K562 (cell line): ENCODE measurements at regions not wholly inside any gene's neighbourhood (a gene's known extent, or its start where the extent isn't known, plus 50 kb on each side); places are given as distances from the start of the nearest gene placed in this dataset.

ENCODE experiments used
- ATAC-seq: fragments of 200-7000 bp; cut with Tn5 transposase; 3 replicates; pipeline ENCODE4 v1.9.1; 2020; ENCODE audit warnings: moderate library complexity
- BruUV-seq: library from RNA; stranded (reverse); fragments of 400-500 nt; replicated peaks from 2 replicates; lab custom pipeline; 2021; lab: Mats Ljungman, UMichigan
- CTCF ChIA-PET: fragments of 300-600 bp; formaldehyde crosslinking; extraction: SDS; loops from one replicate; lab custom pipeline; 2021; ENCODE audit warnings: low intra/inter-chr PET ratio; lab: Yijun Ruan, JAX
- POLR2A ChIA-PET: fragments of 300-600, 350-650 bp; sonication (Branson Sonifier 250); formaldehyde crosslinking; extraction: SDS; loops from one replicate; lab custom pipeline; 2021; ENCODE audit warnings: antibody characterized with exemption, inconsistent platforms; lab: Yijun Ruan, JAX
- DNase-seq, 4 experiments: peaks; one replicate each; pipeline versions ENCODE4 v3.0.0 to v3.0.0-alpha.2; 2011 to 2018; ENCODE audit warnings: low spot score in 3 of 4, mixed read lengths in 3 of 4; ENCODE audit errors: extremely low read depth in 1 of 4
- FAIRE-seq: peaks from 2 replicates; lab custom pipeline; 2011; peaks lifted over from hg19 to GRCh38; lab: Jason Lieb, UNC
- H2AFZ ChIP-seq: 2 replicates; pipeline ENCODE4 v1.6.0; 2011; ENCODE audit warnings: low read depth, low read length, control low read depth, inconsistent platforms
- H3K27ac ChIP-seq: fragments of 200-600 bp; 3 replicates; pipeline ENCODE4 v1.8.0; 2011; ENCODE audit warnings: low read depth, mild to moderate bottlenecking, control low read depth, inconsistent platforms, low read length, moderate library complexity, mixed read lengths; ENCODE audit errors: extremely low read depth
- H3K27me3 ChIP-seq, 2 experiments: fragments of 300-600 bp in 1 of 2; 2 replicates in 1 of 2; 3 replicates in 1 of 2; pipeline versions ENCODE4 v1.6.0 to v1.8.0; 2011; ENCODE audit warnings: inconsistent platforms in 2 of 2, low read length in 2 of 2, mild to moderate bottlenecking in 1 of 2, mixed read lengths in 1 of 2, moderate library complexity in 1 of 2; ENCODE audit not compliant: control insufficient read depth in 2 of 2, insufficient read depth in 2 of 2
- H3K36me3 ChIP-seq: fragments of 300-600 bp; 3 replicates; pipeline ENCODE4 v1.8.0; 2011; ENCODE audit warnings: mild to moderate bottlenecking, low read length, inconsistent platforms; ENCODE audit not compliant: control insufficient read depth, insufficient read depth
- H3K4me1 ChIP-seq, 2 experiments: fragments of 200-600 bp in 1 of 2; replicated peaks in 1 of 2; 2 replicates in 1 of 2; 3 replicates in 1 of 2; pipeline versions ENCODE4 v1.5.1 to v1.8.0; 2011; ENCODE audit warnings: inconsistent platforms in 2 of 2, low read length in 2 of 2, mild to moderate bottlenecking in 1 of 2, mixed read lengths in 1 of 2, moderate library complexity in 1 of 2; ENCODE audit not compliant: control insufficient read depth in 2 of 2, insufficient read depth in 2 of 2
- H3K4me2 ChIP-seq: 2 replicates; pipeline ENCODE4 v1.6.1; 2011; ENCODE audit warnings: low read length, control low read depth, inconsistent platforms, mixed read lengths; ENCODE audit not compliant: insufficient read depth
- H3K4me3 ChIP-seq: fragments of 200-600 bp; sonication (generic), shearing (Covaris generic); 2 replicates; pipeline ENCODE4 v1.5.1; 2016; ENCODE audit warnings: control low read depth, inconsistent platforms
- H3K79me2 ChIP-seq: fragments of 200-600 bp; 3 replicates; pipeline ENCODE4 v1.8.0; 2011; ENCODE audit warnings: low read length, inconsistent platforms; ENCODE audit not compliant: control insufficient read depth, insufficient read depth
- H3K9ac ChIP-seq, 2 experiments: 2 replicates each; pipeline versions ENCODE4 v1.6.0 to v1.6.1; 2011; ENCODE audit warnings: low read depth in 2 of 2, low read length in 2 of 2, control low read depth in 1 of 2, inconsistent platforms in 1 of 2, mild to moderate bottlenecking in 1 of 2, mixed read lengths in 1 of 2; ENCODE audit not compliant: insufficient read depth in 1 of 2
- H3K9me1 ChIP-seq: one replicate; pipeline ENCODE4 v1.6.0; 2011; ENCODE audit warnings: inconsistent platforms, mild to moderate bottlenecking, low read length, moderate library complexity; ENCODE audit not compliant: control insufficient read depth, insufficient read depth
- H3K9me3 ChIP-seq: replicated peaks from 2 replicates; pipeline ENCODE4 v1.5.1; 2011; ENCODE audit warnings: low read depth, low read length, inconsistent platforms; ENCODE audit not compliant: control insufficient read depth, insufficient read depth
- H4K20me1 ChIP-seq: replicated peaks from 2 replicates; pipeline ENCODE4 v1.6.1; 2011; ENCODE audit warnings: low read length, inconsistent platforms, mixed read lengths; ENCODE audit not compliant: control insufficient read depth, insufficient read depth
- HMGN3 ChIP-seq: IDR thresholded peaks from 2 replicates; pipeline ENCODE4 v1.6.1; 2011; ENCODE audit warnings: borderline replicate concordance, low read depth, mild to moderate bottlenecking, mixed read lengths, low read length; ENCODE audit not compliant: insufficient read length; ENCODE audit errors: extremely low read depth
- NFYB ChIP-seq: IDR thresholded peaks from 2 replicates; pipeline ENCODE4 v1.6.1; 2011; ENCODE audit warnings: mild to moderate bottlenecking, moderate library complexity; ENCODE audit not compliant: insufficient read length; ENCODE audit errors: extremely low read depth
- PRMT5 ChIP-seq: sonication (generic); formaldehyde crosslinking; IDR thresholded peaks from 2 replicates; pipeline ENCODE4 v1.5.0; 2020; ENCODE audit warnings: missing genetic modification reagents
- REST ChIP-seq, 2 experiments: fragments of 450-650 bp; formaldehyde crosslinking in 1 of 2; IDR thresholded peaks; 2 replicates each; pipeline versions ENCODE4 v1.4.0 to v1.6.1; 2014 to 2020; ENCODE audit warnings: mild to moderate bottlenecking in 2 of 2, borderline replicate concordance in 1 of 2, low read depth in 1 of 2
- TAL1 ChIP-seq: fragments of 450-650 bp; IDR thresholded peaks from 2 replicates; pipeline ENCODE4 v1.6.1; 2016; ENCODE audit warnings: mild to moderate bottlenecking
- TOE1 ChIP-seq, 2 experiments: fragments of 450-650 bp in 1 of 2; sonication (generic) in 1 of 2; formaldehyde crosslinking in 1 of 2; IDR thresholded peaks; 2 replicates each; pipeline versions ENCODE4 v1.7.1 to v1.8.0; 2016 to 2022; ENCODE audit warnings: borderline replicate concordance in 2 of 2, mild to moderate bottlenecking in 2 of 2, antibody characterized with exemption in 1 of 2, inconsistent platforms in 1 of 2, low read depth in 1 of 2, missing genetic modification reagents in 1 of 2, moderate library complexity in 1 of 2
- TRIM24 ChIP-seq, 2 experiments: fragments of 450-650 bp; IDR thresholded peaks; 2 replicates each; pipeline ENCODE4 v1.6.1; 2016
- XRCC4 ChIP-seq: IDR thresholded peaks from one replicate; pipeline ENCODE4 v1.6.1; 2011; ENCODE audit not compliant: insufficient read depth, insufficient read length; ENCODE audit errors: extremely low read depth
- ZBTB1 ChIP-seq: sonication (generic); formaldehyde crosslinking; IDR thresholded peaks from 2 replicates; pipeline ENCODE4 v1.8.1; 2023; ENCODE audit warnings: missing genetic modification reagents, low read depth, mild to moderate bottlenecking, borderline replicate concordance
- ZFPM2 ChIP-seq: fragments of 250-450 bp; sonication (Bioruptor Pico); IDR thresholded peaks from 2 replicates; pipeline ENCODE4 v1.5.1; 2022; ENCODE audit warnings: mild to moderate bottlenecking
- ZNF584 ChIP-seq: fragments of 200-800 bp; sonication (Bioruptor generic); IDR thresholded peaks from 2 replicates; pipeline ENCODE4 v1.6.1; 2016; ENCODE audit warnings: low read depth, mild to moderate bottlenecking, missing genetic modification characterization, missing compliant biosample characterization
- ZNF764 ChIP-seq: fragments of 250-450 bp; sonication (Bioruptor Pico); IDR thresholded peaks from 2 replicates; pipeline ENCODE4 v1.4.0; 2020; ENCODE audit warnings: low read depth, mild to moderate bottlenecking, moderate library complexity
- ZZZ3 ChIP-seq: fragments of 450-650 bp; IDR thresholded peaks from 2 replicates; pipeline ENCODE4 v1.6.1; 2016; ENCODE audit warnings: antibody characterized with exemption, mild to moderate bottlenecking, moderate library complexity
- WGBS: fragments of 100-300 bp; shearing (Covaris generic); methylation state at CpG from one replicate; pipeline ENCODE4 v1.1.6; 2016; ENCODE audit warnings: low coverage, mixed read lengths; ENCODE audit not compliant: insufficient coverage; ENCODE audit errors: missing lambda C conversion rate; 5-methylcytosine and 5-hydroxymethylcytosine counted together
- in situ Hi-C: fragments of 300-500 bp; cut with MboI; formaldehyde crosslinking; loops from 4 replicates; pipeline ENCODE4 v1.15.0; 2018; ENCODE audit warnings: inconsistent platforms, mixed read lengths
- intact Hi-C: fragments of 100-400 bp; cut with micrococcal nuclease; formaldehyde crosslinking; loops from 2 replicates; pipeline ENCODE4 v1.14.2; 2022

GRCh38 chr2:88868861-88869260 lies 177.4 kb downstream of the RPIA start:
- Histone ChIP-seq H3K79me2 (no peaks in the 10 kb centered on the region), H3K27me3 (peaks cover 0 to 9% of the 10 kb centered on the region in 2 experiments; a peak in 2 of 5 replicates), H3K36me3 (no peaks in the 10 kb centered on the region), H3K4me3 (no peak overlapping the region), H2AFZ (no peak overlapping the region), H3K9me3 (no peaks in the 10 kb centered on the region), H3K9ac (no peak overlapping the region), H4K20me1 (no peaks in the 10 kb centered on the region), H3K4me1 (no peaks in the 10 kb centered on the region), H3K27ac (no peak overlapping the region), H3K4me2 (no peak overlapping the region), H3K9me1 (no peaks in the 10 kb centered on the region)
- FAIRE-seq (no peak), ATAC-seq (no peak), DNase-seq (no peak)
- in situ Hi-C loops (no loop called here), intact Hi-C loops (no loop called here)
- CTCF ChIA-PET, result no interaction called here
- WGBS, result 0% methylated on average over 1 of the region's 1 CpG
- BruUV-seq, result no TSS peak
- POLR2A ChIA-PET, result no interaction called here
- no peak for TF ChIP-seq TAL1
- TF ChIP-seq ZNF584, result no peak
- no peak for TF ChIP-seq PRMT5
- no peak for TF ChIP-seq HMGN3
- no peak for TF ChIP-seq NFYB
- TF ChIP-seq ZBTB1 (CRISPR knock-in tag), result no peak
- no peak for TF ChIP-seq ZZZ3
- TF ChIP-seq ZNF764 (CRISPR knock-in tag), result no peak
- no peak for TF ChIP-seq REST (IDR thresholded peaks at IDR 0.05; ENCODE audit: borderline replicate concordance)
- no peak for TF ChIP-seq REST (CRISPR knock-in tag; IDR thresholded peaks at IDR 0.05; ENCODE audit: low read depth)
- TF ChIP-seq TOE1 (IDR thresholded peaks at IDR 0.05; ENCODE audit: borderline replicate concordance), result no peak
- no peak for TF ChIP-seq TOE1 (CRISPR knock-in tag; IDR thresholded peaks at IDR 0.05; ENCODE audit: borderline replicate concordance, low read depth)
- no peak for TF ChIP-seq TRIM24 (IDR thresholded peaks at IDR 0.05)
- no peak for TF ChIP-seq XRCC4
- no peak for TF ChIP-seq ZFPM2 (CRISPR knock-in tag)
